Liver (tissue), 8 donors: ENCODE measurements at regions not wholly inside any gene's neighbourhood (a gene's known extent, or its start where the extent isn't known, plus 50 kb on each side); places are given as distances from the start of the nearest gene placed in this dataset.

Experiments used
- DNase-seq: peaks from one replicate; pipeline ENCODE4 v3.0.0-alpha.2; 2017; ENCODE audit warnings: low spot score
- H3K27ac ChIP-seq, 2 donors: one replicate each; pipeline ENCODE4 v1.7.0; 2013; ENCODE audit warnings: inconsistent platforms in 2 of 2, low read length in 2 of 2, control low read depth in 1 of 2, low read depth in 1 of 2, mild to moderate bottlenecking in 1 of 2
- H3K27me3 ChIP-seq, 4 donors: one replicate each; pipeline versions ENCODE4 v1.6.1 to v1.7.0; 2013; ENCODE audit warnings: low read length in 3 of 4, inconsistent platforms in 1 of 4, mild to moderate bottlenecking in 1 of 4, moderate library complexity in 1 of 4; ENCODE audit not compliant: control insufficient read depth in 4 of 4, insufficient read depth in 4 of 4
- H3K36me3 ChIP-seq, 4 donors: one replicate each; pipeline versions ENCODE4 v1.6.1 to v1.7.0; 2013; ENCODE audit warnings: low read length in 3 of 4, mild to moderate bottlenecking in 3 of 4, low read depth in 1 of 4, moderate library complexity in 1 of 4; ENCODE audit not compliant: control insufficient read depth in 4 of 4, insufficient read depth in 3 of 4
- H3K4me1 ChIP-seq, 4 donors: one replicate each; pipeline versions ENCODE4 v1.6.1 to v1.7.0; 2013; ENCODE audit warnings: low read length in 3 of 4, mild to moderate bottlenecking in 3 of 4, moderate library complexity in 1 of 4; ENCODE audit not compliant: control insufficient read depth in 4 of 4, insufficient read depth in 4 of 4
- H3K4me3 ChIP-seq, 3 donors: one replicate each; pipeline versions ENCODE4 v1.6.1 to v1.7.0; 2013; ENCODE audit warnings: low read length in 3 of 3, control low read depth in 1 of 3, low read depth in 1 of 3, mild to moderate bottlenecking in 1 of 3
- H3K9ac ChIP-seq, 2 donors: one replicate each; pipeline ENCODE4 v1.7.0; 2013; ENCODE audit warnings: low read length in 2 of 2, mild to moderate bottlenecking in 2 of 2, moderate library complexity in 2 of 2, control low read depth in 1 of 2, low read depth in 1 of 2
- H3K9me3 ChIP-seq, 4 donors: one replicate each; pipeline versions ENCODE4 v1.6.1 to v1.7.0; 2013; ENCODE audit warnings: low read length in 3 of 4; ENCODE audit not compliant: control insufficient read depth in 4 of 4
- EGR1 ChIP-seq, 2 donors: IDR thresholded peaks; 2 replicates each; pipeline ENCODE4 v1.6.1; 2016 to 2018; ENCODE audit warnings: antibody characterized with exemption in 2 of 2, low read depth in 2 of 2
- FOXA2 ChIP-seq: IDR thresholded peaks from 2 replicates; pipeline ENCODE4 v1.6.1; 2016; ENCODE audit warnings: antibody characterized with exemption
- GABPA ChIP-seq, 2 donors: IDR thresholded peaks in 1 of 2; conservative IDR thresholded peaks in 1 of 2; 2 replicates each; pipeline ENCODE4 v1.6.1; 2016; ENCODE audit warnings: antibody characterized with exemption in 2 of 2, mild to moderate bottlenecking in 1 of 2, moderate library complexity in 1 of 2
- JUND ChIP-seq, 2 donors: IDR thresholded peaks; 2 replicates each; pipeline ENCODE4 v1.6.1; 2016; ENCODE audit warnings: antibody characterized with exemption in 2 of 2
- NR2F2 ChIP-seq: IDR thresholded peaks from 2 replicates; pipeline ENCODE4 v1.6.1; 2016; ENCODE audit warnings: antibody characterized with exemption
- RAD21 ChIP-seq, 2 donors: IDR thresholded peaks; 2 replicates each; pipeline ENCODE4 v1.6.1; 2016; ENCODE audit warnings: antibody characterized with exemption in 2 of 2, mild to moderate bottlenecking in 2 of 2
- RXRA ChIP-seq, 2 donors: IDR thresholded peaks; 2 replicates each; pipeline ENCODE4 v1.6.1; 2017 to 2018; ENCODE audit warnings: antibody characterized with exemption in 2 of 2, mild to moderate bottlenecking in 1 of 2
- TAF1 ChIP-seq: conservative IDR thresholded peaks from 2 replicates; pipeline ENCODE4 v1.6.1; 2016; ENCODE audit warnings: antibody characterized with exemption, mild to moderate bottlenecking
- YY1 ChIP-seq: IDR thresholded peaks from 2 replicates; pipeline ENCODE4 v1.6.1; 2016; ENCODE audit warnings: antibody characterized with exemption, mild to moderate bottlenecking
- WGBS: extraction: QIAGEN DNeasy Blood & Tissue Kit; methylation state at CpG from one replicate; pipeline ENCODE4 v1.1.7; 2013; 5-methylcytosine and 5-hydroxymethylcytosine counted together
- TF ChIP-seq, protein P1 (sequence below): IDR thresholded peaks from 2 replicates; pipeline ENCODE4 v1.6.1; 2016; ENCODE audit warnings: antibody characterized with exemption
- TF ChIP-seq, protein P2 (sequence below): fragments of 150-350 bp; IDR thresholded peaks from 2 replicates; pipeline ENCODE4 v1.5.1; 2017; ENCODE audit warnings: improper control_type of control experiment, low read depth, low read length; ENCODE audit not compliant: missing input control
- TF ChIP-seq, protein P3 (sequence below): IDR thresholded peaks from 2 replicates; pipeline ENCODE4 v1.6.1; 2016; ENCODE audit warnings: antibody characterized with exemption
- TF ChIP-seq, protein P4 (sequence below): IDR thresholded peaks from 2 replicates; pipeline ENCODE4 v1.6.1; 2016; ENCODE audit warnings: antibody characterized with exemption
- donor health status: healthy.
- donor health status: healthy.
- donor health status: healthy.
- donor health status: healthy.
- donor health status: healthy.

DNA sequence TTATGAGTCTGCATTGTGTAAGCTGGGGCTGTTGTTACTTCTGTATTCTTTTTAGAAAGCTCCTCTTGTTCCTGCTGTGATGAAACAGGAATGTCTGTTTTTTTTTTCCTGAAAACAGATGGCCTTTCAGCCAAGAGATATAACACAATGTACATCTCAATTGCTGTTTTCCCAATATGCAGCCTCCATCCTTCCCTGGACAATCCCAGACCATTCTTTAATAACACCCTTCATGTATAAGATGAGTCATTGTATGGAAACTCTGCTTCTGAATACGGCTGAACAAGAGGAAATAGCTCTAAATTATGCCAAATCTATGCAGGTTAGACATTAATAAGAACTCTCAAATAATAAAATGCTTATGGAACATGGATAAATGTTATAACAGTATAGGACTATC is 60.2 kb upstream of the LRRC4C start:
- TF ChIP-seq GABPA (IDR thresholded peaks at IDR 0.05 in 1 of 2, conservative IDR thresholded peaks at IDR 0.05 in 1 of 2), result no peak
- TF ChIP-seq RXRA (IDR thresholded peaks at IDR 0.05), result no peak
- TF ChIP-seq, protein P1, sequence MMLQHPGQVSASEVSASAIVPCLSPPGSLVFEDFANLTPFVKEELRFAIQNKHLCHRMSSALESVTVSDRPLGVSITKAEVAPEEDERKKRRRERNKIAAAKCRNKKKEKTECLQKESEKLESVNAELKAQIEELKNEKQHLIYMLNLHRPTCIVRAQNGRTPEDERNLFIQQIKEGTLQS, result no peak
- TF ChIP-seq NR2F2, result no peak
- TF ChIP-seq, protein P2, sequence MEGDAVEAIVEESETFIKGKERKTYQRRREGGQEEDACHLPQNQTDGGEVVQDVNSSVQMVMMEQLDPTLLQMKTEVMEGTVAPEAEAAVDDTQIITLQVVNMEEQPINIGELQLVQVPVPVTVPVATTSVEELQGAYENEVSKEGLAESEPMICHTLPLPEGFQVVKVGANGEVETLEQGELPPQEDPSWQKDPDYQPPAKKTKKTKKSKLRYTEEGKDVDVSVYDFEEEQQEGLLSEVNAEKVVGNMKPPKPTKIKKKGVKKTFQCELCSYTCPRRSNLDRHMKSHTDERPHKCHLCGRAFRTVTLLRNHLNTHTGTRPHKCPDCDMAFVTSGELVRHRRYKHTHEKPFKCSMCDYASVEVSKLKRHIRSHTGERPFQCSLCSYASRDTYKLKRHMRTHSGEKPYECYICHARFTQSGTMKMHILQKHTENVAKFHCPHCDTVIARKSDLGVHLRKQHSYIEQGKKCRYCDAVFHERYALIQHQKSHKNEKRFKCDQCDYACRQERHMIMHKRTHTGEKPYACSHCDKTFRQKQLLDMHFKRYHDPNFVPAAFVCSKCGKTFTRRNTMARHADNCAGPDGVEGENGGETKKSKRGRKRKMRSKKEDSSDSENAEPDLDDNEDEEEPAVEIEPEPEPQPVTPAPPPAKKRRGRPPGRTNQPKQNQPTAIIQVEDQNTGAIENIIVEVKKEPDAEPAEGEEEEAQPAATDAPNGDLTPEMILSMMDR, result no peak
- TF ChIP-seq TAF1, result no peak
- no peak for TF ChIP-seq RAD21 (IDR thresholded peaks at IDR 0.05)
- TF ChIP-seq, protein P3, sequence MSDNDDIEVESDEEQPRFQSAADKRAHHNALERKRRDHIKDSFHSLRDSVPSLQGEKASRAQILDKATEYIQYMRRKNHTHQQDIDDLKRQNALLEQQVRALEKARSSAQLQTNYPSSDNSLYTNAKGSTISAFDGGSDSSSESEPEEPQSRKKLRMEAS, result no peak
- no peak for TF ChIP-seq JUND (IDR thresholded peaks at IDR 0.05)
- no peak for TF ChIP-seq EGR1 (IDR thresholded peaks at IDR 0.05; ENCODE audit: low read depth in 2 of 2)
- TF ChIP-seq YY1, result no peak
- TF ChIP-seq, protein P4, sequence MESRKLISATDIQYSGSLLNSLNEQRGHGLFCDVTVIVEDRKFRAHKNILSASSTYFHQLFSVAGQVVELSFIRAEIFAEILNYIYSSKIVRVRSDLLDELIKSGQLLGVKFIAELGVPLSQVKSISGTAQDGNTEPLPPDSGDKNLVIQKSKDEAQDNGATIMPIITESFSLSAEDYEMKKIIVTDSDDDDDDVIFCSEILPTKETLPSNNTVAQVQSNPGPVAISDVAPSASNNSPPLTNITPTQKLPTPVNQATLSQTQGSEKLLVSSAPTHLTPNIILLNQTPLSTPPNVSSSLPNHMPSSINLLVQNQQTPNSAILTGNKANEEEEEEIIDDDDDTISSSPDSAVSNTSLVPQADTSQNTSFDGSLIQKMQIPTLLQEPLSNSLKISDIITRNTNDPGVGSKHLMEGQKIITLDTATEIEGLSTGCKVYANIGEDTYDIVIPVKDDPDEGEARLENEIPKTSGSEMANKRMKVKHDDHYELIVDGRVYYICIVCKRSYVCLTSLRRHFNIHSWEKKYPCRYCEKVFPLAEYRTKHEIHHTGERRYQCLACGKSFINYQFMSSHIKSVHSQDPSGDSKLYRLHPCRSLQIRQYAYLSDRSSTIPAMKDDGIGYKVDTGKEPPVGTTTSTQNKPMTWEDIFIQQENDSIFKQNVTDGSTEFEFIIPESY, result no peak
- no peak overlapping the region for H3K4me3 ChIP-seq
- WGBS, result 41% methylated on average over 1 of the region's 1 CpG
- H3K27ac ChIP-seq, result no peak overlapping the region
- no peaks in the 10 kb centered on the region for H3K4me1 ChIP-seq
- H3K27me3 ChIP-seq, result no peaks in the 10 kb centered on the region
- H3K36me3 ChIP-seq, result no peaks in the 10 kb centered on the region
- DNase-seq, result no peak
- H3K9ac ChIP-seq, result no peak overlapping the region
- peaks cover 0 to 3% (median 0%) of the 10 kb centered on the region in 4 donors for H3K9me3 ChIP-seq

DNA sequence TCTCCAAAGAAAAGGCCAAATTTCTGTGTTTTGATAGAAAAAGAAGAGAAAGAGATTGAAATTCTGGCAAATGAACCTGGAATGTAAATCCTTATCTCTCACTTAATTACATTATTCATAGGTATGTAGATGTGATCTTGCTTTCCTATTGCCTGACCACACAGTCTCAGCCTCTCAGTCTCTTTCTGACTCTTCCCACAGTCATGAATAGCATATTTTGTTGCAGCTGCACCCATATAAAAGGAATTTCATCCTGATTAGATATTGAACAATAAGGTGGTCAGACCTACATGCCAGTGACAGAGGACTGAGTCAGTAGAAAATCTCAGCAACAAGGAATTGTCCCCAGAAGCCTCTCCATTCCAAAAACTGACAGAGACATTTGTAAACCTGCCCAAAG is 62.9 kb upstream of the LRRC4C start:
- H3K9me3 ChIP-seq, result peaks cover 0 to 3% (median 0%) of the 10 kb centered on the region in 4 donors
- DNase-seq, result no peak
- no peaks in the 10 kb centered on the region for H3K27me3 ChIP-seq
- H3K4me3 ChIP-seq, result no peak overlapping the region
- H3K36me3 ChIP-seq, result no peaks in the 10 kb centered on the region
- no peak overlapping the region for H3K27ac ChIP-seq
- TF ChIP-seq, protein P1, result no peak
- TF ChIP-seq YY1 (no peak), FOXA2 (no peak), RXRA (IDR thresholded peaks at IDR 0.05) (no peak)
- no peaks in the 10 kb centered on the region for H3K4me1 ChIP-seq
- H3K9ac ChIP-seq, result no peak overlapping the region
